K562 (cell line): ENCODE measurements at regions not wholly inside any gene's neighbourhood (a gene's known extent, or its start where the extent isn't known, plus 50 kb on each side); places are given as distances from the start of the nearest gene placed in this dataset.

Source experiments
- ATAC-seq: fragments of 200-7000 bp; cut with Tn5 transposase; 3 replicates; pipeline ENCODE4 v1.9.1; 2020; ENCODE audit warnings: moderate library complexity
- BruUV-seq: library from RNA; stranded (reverse); fragments of 400-500 nt; replicated peaks from 2 replicates; lab custom pipeline; 2021; lab: Mats Ljungman, UMichigan
- CTCF ChIA-PET: fragments of 300-600 bp; formaldehyde crosslinking; extraction: SDS; loops from one replicate; lab custom pipeline; 2021; ENCODE audit warnings: low intra/inter-chr PET ratio; lab: Yijun Ruan, JAX
- POLR2A ChIA-PET: fragments of 300-600, 350-650 bp; sonication (Branson Sonifier 250); formaldehyde crosslinking; extraction: SDS; loops from one replicate; lab custom pipeline; 2021; ENCODE audit warnings: antibody characterized with exemption, inconsistent platforms; lab: Yijun Ruan, JAX
- DNase-seq, 4 experiments: peaks; one replicate each; pipeline versions ENCODE4 v3.0.0 to v3.0.0-alpha.2; 2011 to 2018; ENCODE audit warnings: low spot score in 3 of 4, mixed read lengths in 3 of 4; ENCODE audit errors: extremely low read depth in 1 of 4
- FAIRE-seq: peaks from 2 replicates; lab custom pipeline; 2011; peaks lifted over from hg19 to GRCh38; lab: Jason Lieb, UNC
- H2AFZ ChIP-seq: 2 replicates; pipeline ENCODE4 v1.6.0; 2011; ENCODE audit warnings: low read depth, low read length, control low read depth, inconsistent platforms
- H3K27ac ChIP-seq: fragments of 200-600 bp; 3 replicates; pipeline ENCODE4 v1.8.0; 2011; ENCODE audit warnings: low read depth, mild to moderate bottlenecking, control low read depth, inconsistent platforms, low read length, moderate library complexity, mixed read lengths; ENCODE audit errors: extremely low read depth
- H3K27me3 ChIP-seq, 2 experiments: fragments of 300-600 bp in 1 of 2; 2 replicates in 1 of 2; 3 replicates in 1 of 2; pipeline versions ENCODE4 v1.6.0 to v1.8.0; 2011; ENCODE audit warnings: inconsistent platforms in 2 of 2, low read length in 2 of 2, mild to moderate bottlenecking in 1 of 2, mixed read lengths in 1 of 2, moderate library complexity in 1 of 2; ENCODE audit not compliant: control insufficient read depth in 2 of 2, insufficient read depth in 2 of 2
- H3K36me3 ChIP-seq: fragments of 300-600 bp; 3 replicates; pipeline ENCODE4 v1.8.0; 2011; ENCODE audit warnings: mild to moderate bottlenecking, low read length, inconsistent platforms; ENCODE audit not compliant: control insufficient read depth, insufficient read depth
- H3K4me1 ChIP-seq, 2 experiments: fragments of 200-600 bp in 1 of 2; replicated peaks in 1 of 2; 2 replicates in 1 of 2; 3 replicates in 1 of 2; pipeline versions ENCODE4 v1.5.1 to v1.8.0; 2011; ENCODE audit warnings: inconsistent platforms in 2 of 2, low read length in 2 of 2, mild to moderate bottlenecking in 1 of 2, mixed read lengths in 1 of 2, moderate library complexity in 1 of 2; ENCODE audit not compliant: control insufficient read depth in 2 of 2, insufficient read depth in 2 of 2
- H3K4me2 ChIP-seq: 2 replicates; pipeline ENCODE4 v1.6.1; 2011; ENCODE audit warnings: low read length, control low read depth, inconsistent platforms, mixed read lengths; ENCODE audit not compliant: insufficient read depth
- H3K4me3 ChIP-seq: fragments of 200-600 bp; sonication (generic), shearing (Covaris generic); 2 replicates; pipeline ENCODE4 v1.5.1; 2016; ENCODE audit warnings: control low read depth, inconsistent platforms
- H3K79me2 ChIP-seq: fragments of 200-600 bp; 3 replicates; pipeline ENCODE4 v1.8.0; 2011; ENCODE audit warnings: low read length, inconsistent platforms; ENCODE audit not compliant: control insufficient read depth, insufficient read depth
- H3K9ac ChIP-seq, 2 experiments: 2 replicates each; pipeline versions ENCODE4 v1.6.0 to v1.6.1; 2011; ENCODE audit warnings: low read depth in 2 of 2, low read length in 2 of 2, control low read depth in 1 of 2, inconsistent platforms in 1 of 2, mild to moderate bottlenecking in 1 of 2, mixed read lengths in 1 of 2; ENCODE audit not compliant: insufficient read depth in 1 of 2
- H3K9me1 ChIP-seq: one replicate; pipeline ENCODE4 v1.6.0; 2011; ENCODE audit warnings: inconsistent platforms, mild to moderate bottlenecking, low read length, moderate library complexity; ENCODE audit not compliant: control insufficient read depth, insufficient read depth
- H3K9me3 ChIP-seq: replicated peaks from 2 replicates; pipeline ENCODE4 v1.5.1; 2011; ENCODE audit warnings: low read depth, low read length, inconsistent platforms; ENCODE audit not compliant: control insufficient read depth, insufficient read depth
- H4K20me1 ChIP-seq: replicated peaks from 2 replicates; pipeline ENCODE4 v1.6.1; 2011; ENCODE audit warnings: low read length, inconsistent platforms, mixed read lengths; ENCODE audit not compliant: control insufficient read depth, insufficient read depth
- ASH1L ChIP-seq: fragments of 450-650 bp; IDR thresholded peaks from 2 replicates; pipeline ENCODE4 v1.6.1; 2018; ENCODE audit warnings: borderline replicate concordance, mild to moderate bottlenecking, low read depth; ENCODE audit not compliant: partially characterized antibody
- BCLAF1 ChIP-seq, 2 experiments: fragments of 450-650 bp in 1 of 2; IDR thresholded peaks; 2 replicates each; pipeline ENCODE4 v1.6.1; 2011 to 2017; ENCODE audit warnings: low read depth in 2 of 2, antibody characterized with exemption in 1 of 2, borderline replicate concordance in 1 of 2, low read length in 1 of 2, mild to moderate bottlenecking in 1 of 2, mixed read lengths in 1 of 2; ENCODE audit not compliant: control insufficient read depth in 1 of 2
- CC2D1A ChIP-seq: fragments of 450-650 bp; IDR thresholded peaks from 2 replicates; pipeline ENCODE4 v1.6.1; 2017; ENCODE audit warnings: mild to moderate bottlenecking
- DACH1 ChIP-seq: fragments of 450-650 bp; IDR thresholded peaks from 2 replicates; pipeline ENCODE4 v1.6.1; 2018; ENCODE audit not compliant: partially characterized antibody
- DMBX1 ChIP-seq: fragments of 250-450 bp; sonication (Bioruptor Pico); IDR thresholded peaks from 2 replicates; pipeline ENCODE4 v1.8.0; 2022; ENCODE audit warnings: inconsistent platforms, mild to moderate bottlenecking, moderate library complexity, borderline replicate concordance
- NFE2 ChIP-seq: IDR thresholded peaks from 2 replicates; pipeline ENCODE4 v1.6.1; 2014; ENCODE audit warnings: antibody characterized with exemption, low read depth
- PREB ChIP-seq: sonication (generic); formaldehyde crosslinking; IDR thresholded peaks from 2 replicates; pipeline ENCODE4 v1.8.1; 2023; ENCODE audit warnings: mild to moderate bottlenecking, missing genetic modification reagents
- RBFOX2 ChIP-seq: fragments of 200-400 bp; formaldehyde crosslinking; IDR thresholded peaks from 2 replicates; pipeline ENCODE4 v1.6.1; 2017; ENCODE audit warnings: low read depth, mild to moderate bottlenecking, low read length, moderate library complexity
- RNF219 ChIP-seq: fragments of 250-450 bp; sonication (Bioruptor Pico); IDR thresholded peaks from 2 replicates; pipeline ENCODE4 v1.5.0; 2022; ENCODE audit warnings: mild to moderate bottlenecking
- SMARCA4 ChIP-seq: fragments of 450-650 bp; IDR thresholded peaks from 2 replicates; pipeline ENCODE4 v1.6.1; 2016
- SP2 ChIP-seq: IDR thresholded peaks from 2 replicates; pipeline ENCODE4 v1.6.1; 2011; ENCODE audit warnings: mild to moderate bottlenecking, low read depth, low read length, moderate library complexity; ENCODE audit not compliant: poor library complexity, severe bottlenecking; ENCODE audit errors: extremely low read depth
- SRF ChIP-seq, 2 experiments: fragments of 250-450, 450-650 bp in 1 of 2; sonication (Bioruptor Pico) in 1 of 2; sonication (generic) in 1 of 2; formaldehyde crosslinking; IDR thresholded peaks; 2 replicates each; pipeline versions ENCODE4 v1.5.0 to v1.5.1; 2020 to 2022; ENCODE audit warnings: mild to moderate bottlenecking in 1 of 2, missing genetic modification reagents in 1 of 2
- STAT5B ChIP-seq: fragments of 250-450 bp; sonication (Bioruptor Pico); IDR thresholded peaks from 2 replicates; pipeline ENCODE4 v1.8.0; 2021; ENCODE audit warnings: mild to moderate bottlenecking, inconsistent platforms
- ZBTB17 ChIP-seq: fragments of 450-650 bp; formaldehyde crosslinking; IDR thresholded peaks from 2 replicates; pipeline ENCODE4 v1.4.0; 2020; ENCODE audit warnings: mild to moderate bottlenecking
- WGBS: fragments of 100-300 bp; shearing (Covaris generic); methylation state at CpG from one replicate; pipeline ENCODE4 v1.1.6; 2016; ENCODE audit warnings: low coverage, mixed read lengths; ENCODE audit not compliant: insufficient coverage; ENCODE audit errors: missing lambda C conversion rate; 5-methylcytosine and 5-hydroxymethylcytosine counted together
- in situ Hi-C: fragments of 300-500 bp; cut with MboI; formaldehyde crosslinking; loops from 4 replicates; pipeline ENCODE4 v1.15.0; 2018; ENCODE audit warnings: inconsistent platforms, mixed read lengths
- intact Hi-C: fragments of 100-400 bp; cut with micrococcal nuclease; formaldehyde crosslinking; loops from 2 replicates; pipeline ENCODE4 v1.14.2; 2022

GRCh38 chr2:156765043-156765442 lies 328.9 kb downstream of the GPD2 start:
- CTCF ChIA-PET, result no interaction called here

More at GRCh38 chr2:156765043-156765442, 328.9 kb downstream of the GPD2 start:
- TF ChIP-seq PREB (CRISPR knock-in tag), result no peak
- no peak for TF ChIP-seq ASH1L
- TF ChIP-seq SP2, result no peak
- TF ChIP-seq BCLAF1 (IDR thresholded peaks at IDR 0.05; ENCODE audit: borderline replicate concordance in 1 of 2, control insufficient read depth in 1 of 2, low read depth in 2 of 2, low read length in 1 of 2), result no peak
- no peak for TF ChIP-seq SRF (CRISPR knock-in tag; IDR thresholded peaks at IDR 0.05)
- TF ChIP-seq SMARCA4, result no peak
- TF ChIP-seq NFE2, result no peak
- no peak for TF ChIP-seq ZBTB17 (CRISPR knock-in tag)
- no peak for TF ChIP-seq DACH1
- no peak for TF ChIP-seq RNF219 (CRISPR knock-in tag)
- TF ChIP-seq STAT5B, result no peak
- TF ChIP-seq RBFOX2, result no peak
- TF ChIP-seq DMBX1 (CRISPR knock-in tag), result no peak
- TF ChIP-seq CC2D1A, result no peak
- 3% methylated on average over 2 of the region's 2 CpGs for WGBS
- POLR2A ChIA-PET, result no interaction called here
- Histone ChIP-seq H3K79me2 (no peaks in the 10 kb centered on the region), H3K4me1 (no peaks in the 10 kb centered on the region), H3K9me3 (no peaks in the 10 kb centered on the region), H4K20me1 (no peaks in the 10 kb centered on the region), H3K9ac (no peak overlapping the region), H3K36me3 (no peaks in the 10 kb centered on the region), H3K27me3 (no peaks in the 10 kb centered on the region), H2AFZ (no peak overlapping the region), H3K4me2 (no peak overlapping the region), H3K9me1 (no peaks in the 10 kb centered on the region), H3K4me3 (no peak overlapping the region), H3K27ac (no peak overlapping the region)
- FAIRE-seq (no peak), ATAC-seq (no peak), DNase-seq (no peak)
- in situ Hi-C loops, result no loop called here
- BruUV-seq, result no TSS peak
- intact Hi-C loops, result no loop called here
